ENCODE measurements at regions not wholly inside any gene's neighbourhood (a gene's known extent, or its start where the extent isn't known, plus 50 kb on each side); places are given as distances from the start of the nearest gene placed in this dataset.

- H2AFZ ChIP-seq (ENCODE audit: low read length) = no peak overlapping the region
- no peak overlapping the region for H2BK5ac ChIP-seq (ENCODE audit: insufficient read length, low read length)
- no peak overlapping the region for H2AK5ac ChIP-seq (ENCODE audit: insufficient read length, low read length)
- DNase-seq = no peak
- H3K79me2 ChIP-seq (ENCODE audit: insufficient read depth, low read length) = no peaks in the 10 kb centered on the region
- no peak overlapping the region for H3K23ac ChIP-seq (ENCODE audit: insufficient read length, low read depth, low read length)
- H3K4me2 ChIP-seq (ENCODE audit: insufficient read depth, insufficient read length, low read length) = no peak overlapping the region
- no peak overlapping the region for H2BK120ac ChIP-seq (ENCODE audit: low read depth, low read length, poor library complexity, severe bottlenecking)
- H3K56ac ChIP-seq (ENCODE audit: insufficient read length, low read depth, low read length) = no peak overlapping the region
- TF ChIP-seq CTCF (conservative IDR thresholded peaks at IDR 0.05) = no peak
- no peak overlapping the region for H3K9ac ChIP-seq (ENCODE audit: extremely low read depth, insufficient read length, low read length)
- H3K79me1 ChIP-seq (ENCODE audit: insufficient read depth, low read depth, low read length, poor library complexity, severe bottlenecking) = no peaks in the 10 kb centered on the region
- no peaks in the 10 kb centered on the region for H3K9me3 ChIP-seq (ENCODE audit: control insufficient read depth, low read depth, low read length)
- H4K5ac ChIP-seq (ENCODE audit: insufficient read length, low read depth, low read length) = no peak overlapping the region
- H3K36me3 Mint-ChIP-seq (ENCODE audit: insufficient read depth in 1 of 3, low read depth in 3 of 3) = no peaks in the 10 kb centered on the region
- no CpG with 5 or more reads among the region's 3 CpGs for WGBS (ENCODE audit: extremely low coverage, insufficient read length, low lambda C conversion rate)
- no peaks in the 10 kb centered on the region for H3K27me3 ChIP-seq (ENCODE audit: insufficient read depth, low read length)
- no peaks in the 10 kb centered on the region for H4K20me1 ChIP-seq (ENCODE audit: control insufficient read depth, insufficient read depth, insufficient read length)
- H3K4ac ChIP-seq (ENCODE audit: low read depth, low read length) = no peak overlapping the region
- no peak overlapping the region for H2BK12ac ChIP-seq (ENCODE audit: insufficient read length, low read depth, low read length)
- H3K18ac ChIP-seq (ENCODE audit: insufficient read length, low read depth, low read length) = no peak overlapping the region
- no peak overlapping the region for H4K8ac ChIP-seq (replicated peaks; ENCODE audit: insufficient read length, low read depth, low read length)
- H3K4me1 ChIP-seq (ENCODE audit: insufficient read depth, low read length) = no peaks in the 10 kb centered on the region
- H3K27ac ChIP-seq (ENCODE audit: insufficient read length, low read depth, low read length) = no peak overlapping the region
- no peak overlapping the region for H2BK15ac ChIP-seq (ENCODE audit: low read depth, low read length)
- H3K4me1 Mint-ChIP-seq = peaks cover 7 to 8% of the 10 kb centered on the region in 2 experiments; a peak in 3 of 4 replicates
- no peak overlapping the region for H3K27ac Mint-ChIP-seq
- no peaks in the 10 kb centered on the region; the same call in 1 of the 2 replicates for H3K27me3 Mint-ChIP-seq (ENCODE audit: low read depth)
- H4K91ac ChIP-seq (ENCODE audit: insufficient read length, low read depth, low read length) = no peak overlapping the region
- no peaks in the 10 kb centered on the region for H3K9me3 Mint-ChIP-seq
- no peaks in the 10 kb centered on the region for H3K23me2 ChIP-seq (ENCODE audit: insufficient read length, low read depth, low read length, poor library complexity, severe bottlenecking)
- H3K4me3 Mint-ChIP-seq = no peak overlapping the region
- H3K14ac ChIP-seq (ENCODE audit: insufficient read depth, low read length) = no peak overlapping the region
- no peak overlapping the region for H2BK20ac ChIP-seq (ENCODE audit: low read depth, low read length, poor library complexity, severe bottlenecking)
- H3T11ph ChIP-seq (ENCODE audit: low read length) = no peak overlapping the region
Observed at GRCh38 chr6:163813979-163814493, 399.5 kb downstream of the QKI start.

Measured in H9 (cell line).